ENCODE measurements at regions not wholly inside any gene's neighbourhood (a gene's known extent, or its start where the extent isn't known, plus 50 kb on each side); places are given as distances from the start of the nearest gene placed in this dataset.

GRCh38 chr3:189580190-189580589, 51.0 kb upstream of the TP63 start:
- H3K4me3 ChIP-seq, result no peak overlapping the region
- DNase-seq (no peak), ATAC-seq (no peak)
- no peaks in the 10 kb centered on the region for H3K36me3 ChIP-seq
- TF ChIP-seq, protein P1, sequence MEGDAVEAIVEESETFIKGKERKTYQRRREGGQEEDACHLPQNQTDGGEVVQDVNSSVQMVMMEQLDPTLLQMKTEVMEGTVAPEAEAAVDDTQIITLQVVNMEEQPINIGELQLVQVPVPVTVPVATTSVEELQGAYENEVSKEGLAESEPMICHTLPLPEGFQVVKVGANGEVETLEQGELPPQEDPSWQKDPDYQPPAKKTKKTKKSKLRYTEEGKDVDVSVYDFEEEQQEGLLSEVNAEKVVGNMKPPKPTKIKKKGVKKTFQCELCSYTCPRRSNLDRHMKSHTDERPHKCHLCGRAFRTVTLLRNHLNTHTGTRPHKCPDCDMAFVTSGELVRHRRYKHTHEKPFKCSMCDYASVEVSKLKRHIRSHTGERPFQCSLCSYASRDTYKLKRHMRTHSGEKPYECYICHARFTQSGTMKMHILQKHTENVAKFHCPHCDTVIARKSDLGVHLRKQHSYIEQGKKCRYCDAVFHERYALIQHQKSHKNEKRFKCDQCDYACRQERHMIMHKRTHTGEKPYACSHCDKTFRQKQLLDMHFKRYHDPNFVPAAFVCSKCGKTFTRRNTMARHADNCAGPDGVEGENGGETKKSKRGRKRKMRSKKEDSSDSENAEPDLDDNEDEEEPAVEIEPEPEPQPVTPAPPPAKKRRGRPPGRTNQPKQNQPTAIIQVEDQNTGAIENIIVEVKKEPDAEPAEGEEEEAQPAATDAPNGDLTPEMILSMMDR (IDR thresholded peaks at IDR 0.05), result no peak
- 93 to 99% methylated on average over 2 of the region's 2 CpGs for WGBS, 2 donors
- H3K4me1 ChIP-seq, result no peaks in the 10 kb centered on the region
- no peak overlapping the region for H3K27ac ChIP-seq
- H3K27me3 ChIP-seq, result peaks cover 0 to 3% (median 0%) of the 10 kb centered on the region in 7 donors
- peaks cover 0 to 5% (median 0%) of the 10 kb centered on the region in 11 donors for H3K9me3 ChIP-seq
- intact Hi-C loops (cut with DNase I), result no loop called here
